NCI-H526 (cell line): ENCODE measurements at regions not wholly inside any gene's neighbourhood (a gene's known extent, or its start where the extent isn't known, plus 50 kb on each side); places are given as distances from the start of the nearest gene placed in this dataset.
"Not testable (repeated sequence)": the region's sequence is repeated elsewhere in the genome, so short reads cannot be mapped to it uniquely, and the experiment has no call there.

Experiments
- DNase-seq, 2 experiments: peaks; one replicate each; lab custom pipeline; 2025; lab: John Stamatoyannopoulos, UW

GRCh38 chr14:105876158-105876557, 349.8 kb downstream of the TMEM121 start:
- no peak for DNase-seq

DNA sequence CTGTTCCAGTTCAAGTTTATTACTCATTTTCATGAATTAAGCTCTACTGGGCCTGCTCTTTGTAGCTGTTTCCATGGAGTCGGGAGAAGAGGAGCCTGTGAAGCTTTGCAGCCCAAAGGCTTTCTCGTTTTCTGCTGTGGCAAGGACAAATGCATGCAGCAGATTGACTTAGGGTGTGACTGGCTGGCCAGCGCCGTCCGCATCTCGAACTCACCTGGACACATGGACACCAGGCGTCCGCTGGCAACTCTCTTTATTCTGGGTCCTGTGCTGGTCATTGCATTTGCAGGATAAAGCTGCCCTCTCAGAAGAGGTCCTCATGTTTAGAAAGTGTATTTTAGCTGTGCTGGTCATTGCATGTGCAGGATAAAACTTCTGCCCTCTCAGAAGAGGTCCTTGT, 350.4 kb downstream of the TMEM121 start:
- DNase-seq: no peak

DNA sequence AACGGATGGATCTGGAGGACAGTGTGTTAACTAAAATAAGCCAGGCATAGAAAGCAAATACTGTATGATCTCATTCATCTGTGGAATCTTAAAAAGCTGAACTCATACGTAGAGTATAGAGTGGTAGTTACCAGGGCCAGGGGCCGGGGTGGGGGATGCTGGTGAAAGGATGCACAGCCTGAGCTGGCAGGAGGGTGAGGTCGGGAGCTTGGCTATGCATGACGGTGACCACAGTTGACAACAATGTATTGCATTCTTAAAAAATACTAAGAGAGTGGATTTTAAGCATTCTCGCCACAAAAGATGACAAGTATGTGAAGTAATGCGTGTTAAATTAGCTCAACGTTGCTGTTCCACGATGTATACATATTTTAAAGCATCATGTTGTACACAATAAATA, 351.3 kb downstream of the TMEM121 start:
- DNase-seq: no peak

- no peak for DNase-seq
These were observed 351.7 kb downstream of the TMEM121 start for GRCh38 chr14:105878125-105878524.

DNA sequence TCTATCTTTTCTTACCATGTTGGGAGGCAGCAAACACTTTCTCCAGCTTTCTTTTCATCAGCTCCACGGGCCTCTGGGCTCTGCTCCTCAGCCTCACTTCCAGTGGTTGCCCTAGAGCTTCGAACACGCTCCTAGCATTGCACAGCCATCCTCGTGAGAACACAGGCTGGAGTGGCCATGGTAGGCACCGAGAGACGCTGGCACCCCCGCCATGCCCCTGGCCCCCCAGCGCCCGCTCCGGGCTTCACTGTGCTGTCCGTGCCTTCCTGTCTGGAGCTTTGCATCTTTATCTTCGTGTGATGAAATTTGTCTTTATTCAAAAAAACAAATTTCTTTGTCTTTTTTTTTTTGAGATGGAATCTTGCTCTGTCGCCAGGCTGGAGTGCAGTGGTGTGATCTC, 352.2 kb downstream of the TMEM121 start:
- DNase-seq: no peak

- no peak for DNase-seq
These were observed 353.1 kb downstream of the TMEM121 start for GRCh38 chr14:105879503-105879866.

DNA sequence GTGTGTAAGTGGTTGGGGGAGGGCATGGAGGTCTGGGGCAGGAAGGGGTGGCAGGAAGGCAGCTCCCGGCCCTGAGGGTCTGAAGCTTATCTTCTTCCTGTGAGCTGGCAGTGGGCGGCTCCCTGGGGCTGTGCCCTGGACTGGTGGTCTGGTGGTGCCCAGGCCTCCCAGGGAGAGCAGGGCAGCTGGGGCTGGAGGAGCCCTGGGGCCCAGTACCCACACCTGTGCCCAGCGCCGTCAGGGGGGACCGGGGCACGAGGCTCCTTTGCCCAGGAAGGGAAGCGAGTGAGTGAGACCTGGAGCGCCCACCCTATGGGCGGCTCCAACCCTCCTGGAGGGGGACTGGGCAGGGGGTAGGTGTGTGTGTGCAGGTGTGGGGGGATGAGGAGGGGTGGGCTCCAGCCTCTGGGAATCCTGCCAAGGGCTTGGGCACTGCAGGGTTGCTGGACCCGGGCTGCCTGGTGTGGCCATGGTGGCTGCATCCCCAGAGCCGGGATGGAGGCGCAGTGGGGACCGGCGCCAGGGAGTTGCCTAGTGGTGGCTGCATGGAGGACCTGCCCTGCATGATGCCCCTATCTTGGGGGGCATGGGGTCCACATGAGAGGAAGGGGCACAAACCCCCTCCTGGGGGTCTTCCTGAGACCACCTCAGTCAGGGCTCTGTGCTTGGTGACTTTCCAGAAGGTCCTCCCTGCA, 353.6 kb downstream of the TMEM121 start:
- DNase-seq: no peak

DNA sequence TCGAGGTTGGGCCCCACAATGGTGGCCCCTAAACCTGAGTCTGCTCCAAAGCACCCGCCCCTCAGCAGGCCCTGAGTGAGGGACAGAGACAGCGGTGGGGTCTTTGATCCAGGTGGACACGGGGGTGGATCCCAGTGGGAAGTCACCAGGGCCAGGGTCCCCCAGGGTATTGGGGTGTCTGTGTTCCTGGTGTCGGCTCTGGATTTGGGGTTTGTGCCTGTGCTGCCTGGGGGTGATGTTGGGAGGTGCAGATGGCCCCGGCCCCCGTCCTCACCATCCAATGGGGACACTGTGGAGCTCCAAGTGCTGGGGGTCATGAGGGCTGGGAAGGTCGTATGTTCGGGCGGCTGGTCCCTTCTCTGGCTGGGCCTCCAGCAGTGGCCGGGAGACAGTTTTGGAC, 354.2 kb downstream of the TMEM121 start:
- DNase-seq: no peak

- no peak for DNase-seq
These were observed 354.9 kb downstream of the TMEM121 start for GRCh38 chr14:105881021-105881930.

GRCh38 chr14:105882011-105882410, 355.6 kb downstream of the TMEM121 start:
- not testable (repeated sequence) for DNase-seq

DNA sequence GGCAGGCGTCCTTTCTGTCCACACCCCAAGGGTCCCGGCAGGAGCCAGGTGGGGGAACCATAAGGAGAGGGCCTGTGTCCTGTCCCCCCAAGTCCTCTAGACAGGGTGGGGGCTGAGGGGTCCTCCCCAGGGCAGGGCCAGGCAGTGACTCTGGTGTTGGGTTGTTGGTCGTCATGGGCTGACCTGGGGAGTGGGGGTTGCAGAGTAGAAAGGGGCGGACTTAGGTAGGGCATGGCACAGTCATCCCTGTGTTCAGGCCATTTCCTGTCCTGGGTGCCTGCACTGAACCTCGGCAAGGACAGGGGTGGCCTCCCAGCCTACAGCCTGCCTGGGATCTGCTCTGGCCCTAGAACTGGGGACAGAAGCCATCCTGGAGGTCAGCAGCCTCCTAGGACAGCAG, 356.2 kb downstream of the TMEM121 start:
- DNase-seq: no peak

- DNase-seq: no peak
These were observed 357.0 kb downstream of the TMEM121 start for GRCh38 chr14:105883066-105884005.

GRCh38 chr14:105884192-105884807, 357.9 kb downstream of the TMEM121 start:
- not testable (repeated sequence) for DNase-seq

DNA sequence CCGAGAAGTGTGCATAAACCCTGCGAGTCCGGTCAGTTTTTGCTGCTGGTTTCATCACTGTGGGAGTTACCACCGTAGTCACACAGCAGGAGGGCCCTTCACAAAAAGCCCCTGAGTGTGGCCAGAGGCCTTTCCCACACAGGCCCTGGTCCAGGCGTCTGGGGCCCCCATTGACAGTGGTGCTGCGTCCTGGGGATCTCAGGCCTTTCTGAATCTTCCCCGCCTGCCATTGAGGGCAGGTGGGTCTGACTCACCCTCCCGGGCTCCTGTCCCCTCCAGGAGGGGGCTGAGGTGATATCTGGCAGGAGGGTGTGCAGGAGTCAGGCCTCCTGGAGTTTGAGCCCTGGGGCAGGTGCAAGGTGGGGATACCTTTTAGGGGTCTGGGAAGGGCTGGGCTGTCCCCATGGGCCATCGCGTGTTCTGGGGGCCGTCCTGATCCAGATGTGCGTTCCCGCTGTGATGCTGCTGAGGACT, 358.5 kb downstream of the TMEM121 start:
- no peak for DNase-seq

- no peak for DNase-seq
These were observed 359.4 kb downstream of the TMEM121 start for GRCh38 chr14:105885561-105886320.

- not testable (repeated sequence) for DNase-seq
These were observed 360.4 kb downstream of the TMEM121 start for GRCh38 chr14:105886791-105887191.

- no peak for DNase-seq
These were observed 361.3 kb downstream of the TMEM121 start for GRCh38 chr14:105887692-105888091.

DNA sequence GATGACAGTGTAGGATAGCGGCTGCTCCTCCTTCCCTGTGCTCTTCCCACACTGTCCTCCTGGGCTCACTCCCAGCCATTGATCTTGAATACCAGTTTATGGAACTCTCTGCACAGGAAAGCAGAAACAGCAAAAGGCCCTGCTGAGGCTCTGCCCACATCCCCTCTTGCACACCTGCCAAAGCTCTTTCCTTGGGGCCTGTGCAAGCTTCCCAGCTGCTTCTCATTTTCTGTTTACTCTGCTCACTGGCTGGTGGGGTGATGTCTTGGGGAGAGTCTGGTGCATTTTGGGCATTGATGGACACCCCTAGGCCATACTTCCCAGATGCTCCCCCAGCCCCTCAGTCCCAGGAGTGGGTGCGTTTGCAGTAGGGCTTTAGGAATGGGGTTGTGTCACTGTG, 361.8 kb downstream of the TMEM121 start:
- no peak for DNase-seq

GRCh38 chr14:105888784-105889665, 362.6 kb downstream of the TMEM121 start:
- no peak for DNase-seq
